ENCODE measurements at regions not wholly inside any gene's neighbourhood (a gene's known extent, or its start where the extent isn't known, plus 50 kb on each side); places are given as distances from the start of the nearest gene placed in this dataset.

- H3K9ac ChIP-seq (ENCODE audit: extremely low read depth, low read length, poor library complexity, severe bottlenecking), result no peak overlapping the region
- H3K9me3 ChIP-seq (ENCODE audit: control insufficient read depth, low read length), result no peaks in the 10 kb centered on the region
- no peak for DNase-seq
- no peaks in the 10 kb centered on the region for H3K36me3 ChIP-seq (ENCODE audit: control insufficient read depth, insufficient read depth, low read length)
- no peak for TF ChIP-seq CTCF (conservative IDR thresholded peaks at IDR 0.05)
- H3K27me3 ChIP-seq (ENCODE audit: control insufficient read depth, insufficient read depth, low read length, poor library complexity, severe bottlenecking), result no peaks in the 10 kb centered on the region
- H3K4me1 Mint-ChIP-seq, result no peaks in the 10 kb centered on the region
- no peak overlapping the region for H3K27ac Mint-ChIP-seq
- no peak overlapping the region for H3K27ac ChIP-seq (ENCODE audit: low read depth, low read length)
- no peak overlapping the region for H3K4me3 Mint-ChIP-seq
- H3K9me3 Mint-ChIP-seq, result no peaks in the 10 kb centered on the region
- 82% methylated on average over 1 of the region's 1 CpG; no CpG with 5 or more reads in 1 of the 2 experiments for WGBS, 2 experiments (ENCODE audit: insufficient coverage in 1 of 2, insufficient read length in 1 of 2)
- no peak overlapping the region for H3K4me3 ChIP-seq (ENCODE audit: low read length)
- no peaks in the 10 kb centered on the region for H3K36me3 Mint-ChIP-seq (ENCODE audit: low read depth)
- no peaks in the 10 kb centered on the region for H3K4me1 ChIP-seq (ENCODE audit: control insufficient read depth, insufficient read depth, low read length)
- no peaks in the 10 kb centered on the region for H3K27me3 Mint-ChIP-seq (ENCODE audit: insufficient read depth)
These were observed 326.7 kb downstream of the PIK3R1 start for GRCh38 chr5:68542207-68542606.

GRCh38 chr5:68543212-68543611, 327.7 kb downstream of the PIK3R1 start:
- H3K36me3 ChIP-seq (ENCODE audit: control insufficient read depth, insufficient read depth, low read length), result no peaks in the 10 kb centered on the region
- no peaks in the 10 kb centered on the region for H3K27me3 ChIP-seq (ENCODE audit: control insufficient read depth, insufficient read depth, low read length, poor library complexity, severe bottlenecking)
- no peak for TF ChIP-seq CTCF (conservative IDR thresholded peaks at IDR 0.05)
- H3K9ac ChIP-seq (ENCODE audit: extremely low read depth, low read length, poor library complexity, severe bottlenecking), result no peak overlapping the region
- H3K9me3 ChIP-seq (ENCODE audit: control insufficient read depth, low read length), result no peaks in the 10 kb centered on the region
- no peaks in the 10 kb centered on the region for H3K9me3 Mint-ChIP-seq
- H3K27ac Mint-ChIP-seq, result no peak overlapping the region
- H3K36me3 Mint-ChIP-seq (ENCODE audit: low read depth), result no peaks in the 10 kb centered on the region
- DNase-seq, result no peak
- no peak overlapping the region for H3K4me3 ChIP-seq (ENCODE audit: low read length)
- no peaks in the 10 kb centered on the region for H3K4me1 Mint-ChIP-seq
- no peak overlapping the region for H3K27ac ChIP-seq (ENCODE audit: low read depth, low read length)
- no peak overlapping the region for H3K4me3 Mint-ChIP-seq
- no peaks in the 10 kb centered on the region for H3K27me3 Mint-ChIP-seq (ENCODE audit: insufficient read depth)
- 82 to 95% methylated on average over 2 of the region's 2 CpGs for WGBS, 2 experiments (ENCODE audit: insufficient coverage in 1 of 2, insufficient read length in 1 of 2)
- H3K4me1 ChIP-seq (ENCODE audit: control insufficient read depth, insufficient read depth, low read length), result no peaks in the 10 kb centered on the region

GRCh38 chr5:68544091-68544647, 328.6 kb downstream of the PIK3R1 start:
- no peaks in the 10 kb centered on the region for H3K36me3 Mint-ChIP-seq (ENCODE audit: low read depth)
- Histone ChIP-seq H3K4me1 (ENCODE audit: control insufficient read depth, insufficient read depth, low read length) (no peaks in the 10 kb centered on the region), H3K9me3 (ENCODE audit: control insufficient read depth, low read length) (no peaks in the 10 kb centered on the region), H3K9ac (ENCODE audit: extremely low read depth, low read length, poor library complexity, severe bottlenecking) (no peak overlapping the region), H3K27ac (ENCODE audit: low read depth, low read length) (no peak overlapping the region), H3K27me3 (ENCODE audit: control insufficient read depth, insufficient read depth, low read length, poor library complexity, severe bottlenecking) (no peaks in the 10 kb centered on the region), H3K4me3 (ENCODE audit: low read length) (no peak overlapping the region), H3K36me3 (ENCODE audit: control insufficient read depth, insufficient read depth, low read length) (no peaks in the 10 kb centered on the region)
- DNase-seq, result no peak
- no peak overlapping the region for H3K4me3 Mint-ChIP-seq
- H3K27me3 Mint-ChIP-seq (ENCODE audit: insufficient read depth), result no peaks in the 10 kb centered on the region
- WGBS, 2 experiments (ENCODE audit: insufficient coverage in 1 of 2, insufficient read length in 1 of 2), result 94 to 96% methylated on average over 8 of the region's 8 CpGs
- H3K9me3 Mint-ChIP-seq, result no peaks in the 10 kb centered on the region
- TF ChIP-seq CTCF (conservative IDR thresholded peaks at IDR 0.05), result no peak
- no peak overlapping the region for H3K27ac Mint-ChIP-seq
- no peaks in the 10 kb centered on the region for H3K4me1 Mint-ChIP-seq
